HEK293 (cell line): ENCODE measurements at regions not wholly inside any gene's neighbourhood (a gene's known extent, or its start where the extent isn't known, plus 50 kb on each side); places are given as distances from the start of the nearest gene placed in this dataset.

Experiments used
- CTCF ChIA-PET: fragments of 350-600 bp; formaldehyde crosslinking; extraction: SDS; loops from one replicate; lab custom pipeline; 2021; ENCODE audit warnings: antibody characterized with exemption; lab: Yijun Ruan, JAX
- POLR2A ChIA-PET: fragments of 300-600 bp; formaldehyde crosslinking; extraction: SDS; loops from one replicate; lab custom pipeline; 2020; ENCODE audit warnings: antibody characterized with exemption, inconsistent platforms; lab: Yijun Ruan, JAX
- H3K27ac ChIP-seq: fragments of 200-500 bp; sonication (Bioruptor generic); 2 replicates; pipeline ENCODE4 v1.5.1; 2014; ENCODE audit warnings: low read depth, low read length, control low read depth, inconsistent platforms; ENCODE audit errors: extremely low read depth
- H3K36me3 ChIP-seq, 2 experiments: fragments of 200-500 bp in 1 of 2; sonication (Bioruptor generic) in 1 of 2; 1 replicate in 1 of 2; 2 replicates in 1 of 2; pipeline ENCODE4 v1.5.1; 2014 to 2017; ENCODE audit warnings: inconsistent platforms in 2 of 2, low read length in 2 of 2; ENCODE audit not compliant: control insufficient read depth in 2 of 2, insufficient read depth in 1 of 2
- H3K4me1 ChIP-seq: fragments of 200-500 bp; sonication (Bioruptor generic); 2 replicates; pipeline ENCODE4 v1.5.1; 2014; ENCODE audit warnings: mild to moderate bottlenecking, low read length, inconsistent platforms; ENCODE audit not compliant: control insufficient read depth, insufficient read depth
- H3K4me3 ChIP-seq: 2 replicates; pipeline ENCODE4 v1.5.1; 2011; ENCODE audit warnings: low read depth, mild to moderate bottlenecking, control low read depth, low read length, moderate library complexity
- H3K9me3 ChIP-seq: fragments of 200-500 bp; sonication (Bioruptor generic); 2 replicates; pipeline ENCODE4 v1.5.1; 2014; ENCODE audit warnings: low read depth, low read length, inconsistent platforms; ENCODE audit not compliant: control insufficient read depth, insufficient read depth
- BCL11B ChIP-seq: fragments of 450-650 bp; formaldehyde crosslinking; IDR thresholded peaks from 2 replicates; pipeline ENCODE4 v1.5.1; 2016; ENCODE audit warnings: low read depth, missing biosample characterization, missing genetic modification characterization
- GFI1B ChIP-seq: fragments of 450-650 bp; formaldehyde crosslinking; IDR thresholded peaks from 2 replicates; pipeline ENCODE4 v1.5.1; 2016; ENCODE audit warnings: missing biosample characterization, missing genetic modification characterization
- HOXD13 ChIP-seq: sonication (generic); formaldehyde crosslinking; IDR thresholded peaks from 2 replicates; pipeline ENCODE4 v1.8.0; 2022; ENCODE audit warnings: missing genetic modification reagents, borderline replicate concordance
- KLF16 ChIP-seq: fragments of 450-650 bp; formaldehyde crosslinking; IDR thresholded peaks from 2 replicates; pipeline ENCODE4 v1.5.1; 2017; ENCODE audit warnings: missing biosample characterization, missing genetic modification characterization
- MYNN ChIP-seq: fragments of 450-650 bp; formaldehyde crosslinking; IDR thresholded peaks from 2 replicates; pipeline ENCODE4 v1.5.1; 2016; ENCODE audit warnings: missing biosample characterization, missing genetic modification characterization, borderline replicate concordance
- SP7 ChIP-seq: fragments of 450-650 bp; formaldehyde crosslinking; IDR thresholded peaks from 2 replicates; pipeline ENCODE4 v1.5.1; 2016; ENCODE audit warnings: missing biosample characterization, missing genetic modification characterization
- YY2 ChIP-seq: fragments of 450-650 bp; formaldehyde crosslinking; IDR thresholded peaks from 2 replicates; pipeline ENCODE4 v1.5.1; 2016; ENCODE audit warnings: missing biosample characterization, missing genetic modification characterization
- ZBTB1 ChIP-seq: fragments of 450-650 bp; formaldehyde crosslinking; IDR thresholded peaks from 2 replicates; pipeline ENCODE4 v1.5.1; 2016; ENCODE audit warnings: missing biosample characterization, missing genetic modification characterization
- ZBTB10 ChIP-seq: fragments of 450-650 bp; formaldehyde crosslinking; IDR thresholded peaks from 2 replicates; pipeline ENCODE4 v1.5.1; 2016; ENCODE audit warnings: missing biosample characterization, missing genetic modification characterization
- ZBTB21 ChIP-seq: fragments of 450-650 bp; formaldehyde crosslinking; IDR thresholded peaks from 2 replicates; pipeline ENCODE4 v1.5.1; 2017; ENCODE audit warnings: missing biosample characterization, missing genetic modification characterization
- ZFHX2 ChIP-seq: fragments of 450-650 bp; formaldehyde crosslinking; conservative IDR thresholded peaks from 2 replicates; pipeline ENCODE4 v1.5.1; 2016; ENCODE audit warnings: missing biosample characterization, missing genetic modification characterization
- ZNF121 ChIP-seq: fragments of 450-650 bp; formaldehyde crosslinking; IDR thresholded peaks from 2 replicates; pipeline ENCODE4 v1.5.1; 2016; ENCODE audit warnings: missing biosample characterization, missing genetic modification characterization
- ZNF184 ChIP-seq: fragments of 450-650 bp; IDR thresholded peaks from 2 replicates; pipeline ENCODE4 v1.5.1; 2018; ENCODE audit warnings: missing biosample characterization, mild to moderate bottlenecking, missing genetic modification characterization
- ZNF19 ChIP-seq: fragments of 450-650 bp; formaldehyde crosslinking; IDR thresholded peaks from 2 replicates; pipeline ENCODE4; 2016; ENCODE audit warnings: missing biosample characterization, missing genetic modification characterization, low read depth
- ZNF211 ChIP-seq: fragments of 450-650 bp; formaldehyde crosslinking; IDR thresholded peaks from 2 replicates; pipeline ENCODE4 v1.5.1; 2016; ENCODE audit warnings: low read depth, missing biosample characterization, missing genetic modification characterization
- ZNF214 ChIP-seq: fragments of 450-650 bp; formaldehyde crosslinking; IDR thresholded peaks from 2 replicates; pipeline ENCODE4 v1.5.1; 2017; ENCODE audit warnings: missing biosample characterization, mild to moderate bottlenecking, missing genetic modification characterization, borderline replicate concordance
- ZNF26 ChIP-seq: fragments of 450-650 bp; formaldehyde crosslinking; IDR thresholded peaks from 2 replicates; pipeline ENCODE4 v1.5.1; 2016; ENCODE audit warnings: missing biosample characterization, missing genetic modification characterization
- ZNF292 ChIP-seq: fragments of 450-650 bp; formaldehyde crosslinking; IDR thresholded peaks from 2 replicates; pipeline ENCODE4 v1.5.1; 2016; ENCODE audit warnings: low read depth, missing biosample characterization, missing genetic modification characterization, borderline replicate concordance
- ZNF350 ChIP-seq: fragments of 450-650 bp; formaldehyde crosslinking; IDR thresholded peaks from 2 replicates; pipeline ENCODE4 v1.5.0; 2017; ENCODE audit warnings: missing biosample characterization, mild to moderate bottlenecking, missing genetic modification characterization
- ZNF362 ChIP-seq: fragments of 450-650 bp; formaldehyde crosslinking; IDR thresholded peaks from 2 replicates; pipeline ENCODE4 v1.5.1; 2016; ENCODE audit warnings: missing biosample characterization, missing genetic modification characterization
- ZNF510 ChIP-seq: fragments of 450-650 bp; formaldehyde crosslinking; IDR thresholded peaks from 2 replicates; pipeline ENCODE4 v1.5.1; 2018; ENCODE audit warnings: mild to moderate bottlenecking, missing genetic modification characterization, missing biosample characterization; ENCODE audit not compliant: insufficient replicate concordance
- ZNF529 ChIP-seq: fragments of 450-650 bp; formaldehyde crosslinking; IDR thresholded peaks from 2 replicates; pipeline ENCODE4 v1.5.1; 2017; ENCODE audit warnings: missing genetic modification characterization, missing biosample characterization; ENCODE audit not compliant: insufficient replicate concordance
- ZNF549 ChIP-seq: fragments of 450-650 bp; IDR thresholded peaks from 2 replicates; pipeline ENCODE4 v1.5.1; 2018; ENCODE audit warnings: missing biosample characterization, missing genetic modification characterization, mild to moderate bottlenecking, inconsistent platforms, moderate library complexity
- ZNF624 ChIP-seq: fragments of 450-650 bp; formaldehyde crosslinking; IDR thresholded peaks from 2 replicates; pipeline ENCODE4 v1.5.1; 2017; ENCODE audit warnings: missing biosample characterization, missing genetic modification characterization
- ZNF645 ChIP-seq: fragments of 450-650 bp; formaldehyde crosslinking; IDR thresholded peaks from 2 replicates; pipeline ENCODE4; 2016; ENCODE audit warnings: missing biosample characterization, missing genetic modification characterization
- ZNF660 ChIP-seq: fragments of 450-650 bp; IDR thresholded peaks from 2 replicates; pipeline ENCODE4 v1.5.1; 2018; ENCODE audit warnings: missing biosample characterization, mild to moderate bottlenecking, missing genetic modification characterization
- ZNF664 ChIP-seq: fragments of 450-650 bp; formaldehyde crosslinking; IDR thresholded peaks from 2 replicates; pipeline ENCODE4 v1.5.1; 2016; ENCODE audit warnings: missing biosample characterization, missing genetic modification characterization
- ZNF692 ChIP-seq: fragments of 450-650 bp; formaldehyde crosslinking; IDR thresholded peaks from 2 replicates; pipeline ENCODE4 v1.5.1; 2016; ENCODE audit warnings: missing biosample characterization, missing genetic modification characterization
- ZNF704 ChIP-seq: fragments of 450-650 bp; formaldehyde crosslinking; IDR thresholded peaks from 2 replicates; pipeline ENCODE4 v1.5.1; 2016; ENCODE audit warnings: missing biosample characterization, missing genetic modification characterization
- ZNF747 ChIP-seq: fragments of 450-650 bp; formaldehyde crosslinking; IDR thresholded peaks from 2 replicates; pipeline ENCODE4 v1.5.1; 2016; ENCODE audit warnings: missing biosample characterization, missing genetic modification characterization
- ZNF830 ChIP-seq: fragments of 450-650 bp; IDR thresholded peaks from 2 replicates; pipeline ENCODE4 v1.5.0; 2018; ENCODE audit warnings: missing biosample characterization, missing genetic modification characterization, low read depth, mild to moderate bottlenecking, moderate library complexity
- ZSCAN16 ChIP-seq: fragments of 450-650 bp; formaldehyde crosslinking; IDR thresholded peaks from 2 replicates; pipeline ENCODE4 v1.5.1; 2016; ENCODE audit warnings: missing biosample characterization, missing genetic modification characterization
- ZSCAN23 ChIP-seq: fragments of 450-650 bp; formaldehyde crosslinking; IDR thresholded peaks from 2 replicates; pipeline ENCODE4 v1.5.1; 2016; ENCODE audit warnings: missing biosample characterization, missing genetic modification characterization

GRCh38 chr14:53346988-53347387, 193.9 kb upstream of the DDHD1 start:
- CTCF ChIA-PET, result interaction anchor here (0.6 kb wide), 2 partner anchors 52 to 797 kb away, joined by 3 to 4 read pairs; no protein-coding TSS in a partner anchor

GRCh38 chr14:53341324-53341723, 188.2 kb upstream of the DDHD1 start:
- Histone ChIP-seq H3K4me3 (no peak overlapping the region), H3K36me3 (no peaks in the 10 kb centered on the region), H3K9me3 (no peaks in the 10 kb centered on the region), H3K4me1 (no peaks in the 10 kb centered on the region), H3K27ac (no peak overlapping the region)
- CTCF ChIA-PET, result interaction anchor here (1.0 kb wide), 1 partner anchor 16 kb away, joined by 3 read pairs; no protein-coding TSS in a partner anchor
- POLR2A ChIA-PET, result no interaction called here
- no peak for TF ChIP-seq ZNF664
- TF ChIP-seq ZNF645 (tag by site-specific recombination), result no peak
- no peak for TF ChIP-seq ZNF26 (tag by site-specific recombination)
- no peak for TF ChIP-seq SP7
- TF ChIP-seq ZNF660 (tag by site-specific recombination), result no peak
- TF ChIP-seq ZNF292, result no peak
- no peak for TF ChIP-seq KLF16 (tag by site-specific recombination)
- TF ChIP-seq ZNF692, result no peak
- TF ChIP-seq ZNF747 (tag by site-specific recombination), result no peak
- no peak for TF ChIP-seq ZNF529 (tag by site-specific recombination)
- TF ChIP-seq ZBTB10 (tag by site-specific recombination), result no peak
- TF ChIP-seq MYNN (tag by site-specific recombination), result no peak
- TF ChIP-seq YY2, result no peak
- TF ChIP-seq ZSCAN16 (tag by site-specific recombination), result no peak
- TF ChIP-seq ZNF510 (tag by site-specific recombination), result no peak
- no peak for TF ChIP-seq ZNF830 (tag by site-specific recombination)
- no peak for TF ChIP-seq ZBTB1
- no peak for TF ChIP-seq ZNF121 (tag by site-specific recombination)

More at GRCh38 chr14:53346988-53347387, 193.9 kb upstream of the DDHD1 start:
- H3K4me3 ChIP-seq, result no peak overlapping the region
- no peaks in the 10 kb centered on the region for H3K36me3 ChIP-seq
- H3K27ac ChIP-seq, result no peak overlapping the region
- no peaks in the 10 kb centered on the region for H3K4me1 ChIP-seq
- TF ChIP-seq ZNF362 (tag by site-specific recombination) (no peak), ZNF214 (no peak), GFI1B (tag by site-specific recombination) (no peak), ZNF184 (tag by site-specific recombination) (no peak), HOXD13 (no peak), ZNF350 (no peak), ZNF704 (tag by site-specific recombination) (no peak), ZBTB21 (tag by site-specific recombination) (no peak), ZNF211 (tag by site-specific recombination) (no peak), ZNF549 (no peak), ZSCAN23 (tag by site-specific recombination) (no peak), ZFHX2 (no peak), BCL11B (tag by site-specific recombination) (no peak), ZNF19 (no peak), ZNF624 (tag by site-specific recombination) (no peak)
- POLR2A ChIA-PET, result no interaction called here
- H3K9me3 ChIP-seq, result no peaks in the 10 kb centered on the region
